GM18861 (cell line): ENCODE measurements at regions not wholly inside any gene's neighbourhood (a gene's known extent, or its start where the extent isn't known, plus 50 kb on each side); places are given as distances from the start of the nearest gene placed in this dataset.

ENCODE experiments used
- ATAC-seq: cut with Tn5 transposase; IDR thresholded peaks from one replicate; pipeline ENCODE4 v1.9.1; 2021; ENCODE audit not compliant: unreplicated experiment

DNA sequence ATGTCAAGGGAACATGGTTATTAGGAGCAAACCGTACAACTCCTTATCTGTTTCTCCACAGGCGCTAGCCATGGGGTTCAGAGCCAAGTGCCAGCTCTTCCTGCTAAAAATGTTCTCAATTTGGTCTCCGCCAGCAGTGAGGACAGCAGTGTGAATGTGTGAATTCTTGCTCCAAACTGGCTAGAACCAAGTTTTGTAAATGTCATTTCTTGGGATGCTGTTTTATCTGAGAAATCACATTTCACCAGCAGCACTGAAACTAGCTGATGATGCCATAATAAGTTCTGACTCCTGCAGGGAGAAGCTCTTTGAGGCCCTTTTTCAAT, 140.6 kb upstream of the LGALSL start:
- ATAC-seq, result no peak

DNA sequence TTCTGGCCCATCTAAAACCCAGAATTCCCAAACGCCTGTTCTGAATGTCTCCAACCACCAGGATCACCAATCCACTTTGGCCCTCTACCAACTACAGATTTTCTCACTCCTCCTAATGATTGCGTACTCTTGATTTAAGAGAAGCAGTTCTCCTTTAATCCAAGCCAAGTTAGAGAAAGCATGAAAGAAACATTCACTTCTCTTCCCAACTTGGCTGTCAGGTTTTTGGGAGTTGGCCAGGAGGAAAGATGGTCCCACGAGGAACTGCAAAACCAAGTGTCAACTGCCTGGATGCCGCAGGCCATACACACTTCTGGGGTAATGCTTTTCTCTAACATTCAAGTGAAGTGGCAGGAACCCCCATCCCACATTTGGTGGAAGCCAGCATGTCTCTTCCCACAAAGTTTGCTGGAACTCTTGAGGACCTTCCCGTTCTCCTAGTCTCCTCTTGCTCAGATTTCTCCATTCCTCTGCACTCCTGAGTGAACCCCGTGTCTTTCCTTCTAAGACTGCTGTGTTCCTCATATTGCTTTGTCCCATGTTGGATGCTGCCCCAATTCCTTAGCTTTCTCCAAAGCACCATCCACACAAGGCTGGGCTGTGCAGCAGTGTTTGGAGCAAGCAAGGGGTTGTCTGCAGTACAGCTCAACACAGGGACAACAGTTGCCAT, 138.5 kb upstream of the LGALSL start:
- ATAC-seq, result no peak

DNA sequence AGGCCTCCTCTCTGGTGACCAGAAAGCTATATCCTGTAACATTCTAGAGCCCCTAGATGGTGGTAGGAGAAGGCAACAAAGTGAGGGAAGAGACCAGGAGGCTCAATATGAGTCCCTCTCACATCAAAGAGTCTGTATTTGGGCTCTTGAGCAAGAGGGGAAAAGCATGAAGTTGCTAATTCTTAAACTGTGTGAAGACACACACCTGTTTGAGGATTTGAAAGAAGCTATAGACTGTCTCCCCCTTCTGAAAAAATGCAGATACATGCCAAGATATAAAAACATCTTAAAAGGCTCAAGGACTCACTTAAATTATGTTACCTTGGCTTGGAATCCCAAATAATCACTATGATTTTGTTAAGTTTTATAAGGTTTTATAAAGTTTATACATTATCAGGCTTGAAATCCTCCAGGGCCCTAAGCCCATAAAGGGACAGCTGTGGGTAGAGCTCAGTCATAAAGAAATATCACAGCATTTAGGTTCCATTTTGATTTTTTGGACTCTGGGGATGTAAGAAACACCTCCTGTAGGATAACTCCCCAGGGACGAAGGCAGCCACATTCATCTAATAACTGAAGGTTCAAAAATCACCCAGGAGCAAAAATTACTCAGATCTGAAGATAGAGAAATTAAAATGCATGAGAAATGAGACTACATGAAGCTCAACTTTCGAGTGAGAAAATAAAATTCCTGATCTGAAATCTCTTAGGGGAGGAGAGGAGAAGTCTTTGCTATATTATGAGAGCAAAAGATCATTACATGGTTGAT, 136.1 kb upstream of the LGALSL start:
- no peak for ATAC-seq

DNA sequence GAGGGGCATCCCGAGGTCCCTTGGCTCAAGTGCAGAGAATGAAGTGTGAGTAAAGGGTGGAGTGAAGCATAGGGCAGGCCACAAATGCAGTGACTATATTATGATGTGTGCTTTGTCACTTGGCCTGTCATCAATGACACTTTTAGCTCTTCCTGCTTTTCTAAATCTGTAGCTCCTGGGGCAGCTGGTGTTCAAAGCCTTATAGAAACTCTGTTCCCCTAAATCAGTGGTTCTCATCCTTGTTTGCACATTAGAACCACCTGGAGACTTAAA, 135.6 kb upstream of the LGALSL start:
- ATAC-seq, result no peak

DNA sequence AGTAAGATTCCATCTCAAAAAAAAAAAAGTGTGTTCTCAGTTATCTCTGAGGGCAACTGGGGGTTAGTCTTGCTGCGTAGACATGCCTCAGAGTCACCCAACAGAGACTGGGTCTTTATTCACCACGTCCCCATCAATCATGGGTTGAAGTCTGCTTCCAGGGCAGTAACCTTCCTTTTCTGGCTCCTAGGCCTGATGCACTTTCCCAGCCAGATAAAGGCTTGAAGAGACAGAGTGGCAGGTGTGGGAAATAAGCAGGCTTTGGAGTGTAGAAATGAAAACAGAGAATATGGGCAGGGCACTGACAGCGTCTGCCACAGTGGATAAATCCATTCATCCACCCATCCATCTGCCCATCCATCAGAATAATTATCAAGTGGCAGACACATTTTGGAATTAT, 134.1 kb upstream of the LGALSL start:
- ATAC-seq, result no peak

DNA sequence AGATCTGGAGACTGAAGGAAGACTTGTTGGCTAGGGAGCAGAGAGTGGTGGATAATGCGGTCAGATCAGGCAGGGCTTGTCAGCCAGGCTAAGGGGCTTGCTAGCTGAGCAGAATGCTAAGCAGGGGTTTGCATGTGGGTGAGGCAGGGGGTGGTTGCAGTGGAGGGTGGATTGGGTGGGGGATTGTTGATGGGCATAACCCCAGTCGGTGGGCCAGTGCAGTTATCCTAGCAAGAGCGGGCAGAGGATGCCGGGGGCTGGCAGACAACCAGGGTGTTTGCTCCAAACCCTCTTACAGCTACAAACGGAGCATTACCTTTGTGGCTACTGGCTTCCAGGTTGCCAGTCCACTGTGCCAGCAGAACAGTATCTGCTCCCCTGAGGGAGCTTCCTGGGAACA, 131.5 kb upstream of the LGALSL start:
- ATAC-seq, result no peak

DNA sequence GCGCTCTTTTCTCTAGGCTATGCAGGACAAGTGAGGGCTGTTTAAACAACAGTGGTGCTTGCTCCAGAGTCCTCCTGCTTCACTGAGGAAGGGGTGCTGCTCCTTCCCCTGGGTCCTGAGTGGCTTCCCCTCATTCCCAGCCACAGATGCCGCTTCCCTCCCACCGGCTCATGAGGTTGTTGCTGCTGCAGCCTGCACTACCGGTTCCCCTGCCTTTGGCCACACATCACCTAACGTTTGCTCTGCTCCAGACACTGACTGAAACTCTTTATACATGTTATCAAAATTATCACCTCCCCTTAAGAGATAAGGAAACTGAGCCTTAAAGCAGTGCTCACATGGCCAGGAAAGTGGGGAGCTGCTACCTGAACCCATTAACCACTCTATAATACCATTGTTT, 130.8 kb upstream of the LGALSL start:
- no peak for ATAC-seq

DNA sequence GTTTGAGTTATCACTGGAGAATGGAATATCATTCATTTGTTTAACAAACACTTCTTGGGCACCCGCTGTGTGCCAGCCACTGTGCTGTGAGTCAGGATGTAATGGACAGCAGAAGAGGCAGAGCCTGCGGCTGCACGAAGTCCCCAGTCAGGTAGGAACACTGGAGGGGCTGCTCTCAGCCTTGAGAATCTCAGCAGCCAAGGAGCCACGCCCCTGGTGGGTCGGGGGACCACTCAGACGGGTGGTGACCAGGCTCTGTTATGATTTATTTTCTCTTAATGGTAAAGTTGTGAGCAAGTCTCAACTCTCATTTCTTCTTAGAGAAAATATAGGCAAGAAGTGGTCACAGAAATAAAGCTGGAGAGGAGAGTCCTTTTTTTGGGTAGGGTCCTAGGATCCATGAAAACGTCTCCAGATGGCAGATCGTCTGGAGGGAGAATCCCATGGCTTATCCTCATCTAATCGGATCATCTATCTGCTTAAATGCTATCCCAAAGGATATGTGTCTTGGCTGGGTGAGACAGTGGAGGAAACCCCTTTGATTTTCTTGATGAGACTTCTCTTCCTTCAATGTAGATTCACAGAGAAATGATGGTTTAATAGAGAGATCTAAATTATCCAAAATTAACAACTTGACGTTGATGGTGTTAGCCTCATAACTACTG, 129.1 kb upstream of the LGALSL start:
- no peak for ATAC-seq

DNA sequence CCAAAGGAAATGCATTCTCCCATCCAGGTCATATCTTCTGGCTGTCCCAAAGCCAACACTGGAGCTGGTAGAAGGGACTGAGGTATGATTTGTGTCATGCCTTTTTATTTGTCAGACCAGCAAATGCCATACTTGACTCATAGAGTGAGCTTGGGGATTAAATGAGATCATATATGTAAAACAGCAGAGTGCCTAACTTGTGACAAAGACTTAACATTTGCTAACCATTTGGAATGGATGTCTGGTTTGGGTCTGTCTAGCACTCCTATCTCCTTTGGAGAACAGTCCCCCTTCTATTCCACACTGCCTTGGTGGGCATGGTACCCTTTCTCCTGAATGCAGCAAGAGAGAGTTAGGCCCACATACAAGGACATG, 128.5 kb upstream of the LGALSL start:
- ATAC-seq, result no peak

DNA sequence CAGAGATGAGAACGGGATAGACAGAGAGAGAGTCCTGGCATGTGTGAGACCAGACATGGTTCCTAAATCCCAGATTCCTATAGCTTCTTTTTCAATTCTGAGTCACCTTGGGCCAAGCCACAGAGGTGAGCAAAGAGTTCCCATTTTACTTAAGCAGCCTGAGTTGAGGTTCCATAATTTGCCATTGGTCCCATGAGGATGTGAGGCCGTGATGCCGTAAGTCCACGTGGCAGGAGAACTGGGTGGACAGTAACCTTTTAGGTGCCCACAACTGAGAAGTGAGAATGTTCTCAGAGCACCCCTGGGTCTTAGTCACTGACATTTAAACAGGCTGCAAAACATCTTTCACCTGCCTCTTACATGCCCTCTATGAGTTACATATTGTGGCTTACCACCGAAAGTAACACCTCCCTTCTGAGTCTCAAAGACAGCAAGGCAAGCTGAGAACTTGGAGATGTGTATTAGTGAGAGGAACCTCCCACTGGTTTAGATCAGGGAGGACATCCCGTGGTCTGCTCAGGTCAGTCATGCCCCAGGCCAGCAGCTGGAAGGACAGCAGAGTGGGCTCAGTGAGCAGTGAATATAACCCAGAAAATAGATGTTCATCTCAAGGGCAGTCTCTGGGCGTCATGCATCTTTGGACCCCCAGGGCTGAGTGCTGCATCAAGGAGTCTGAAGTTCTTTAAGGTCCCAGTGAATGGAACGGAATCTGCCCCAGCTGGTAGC, 127.9 kb upstream of the LGALSL start:
- peak; percentile 91 for ATAC-seq

DNA sequence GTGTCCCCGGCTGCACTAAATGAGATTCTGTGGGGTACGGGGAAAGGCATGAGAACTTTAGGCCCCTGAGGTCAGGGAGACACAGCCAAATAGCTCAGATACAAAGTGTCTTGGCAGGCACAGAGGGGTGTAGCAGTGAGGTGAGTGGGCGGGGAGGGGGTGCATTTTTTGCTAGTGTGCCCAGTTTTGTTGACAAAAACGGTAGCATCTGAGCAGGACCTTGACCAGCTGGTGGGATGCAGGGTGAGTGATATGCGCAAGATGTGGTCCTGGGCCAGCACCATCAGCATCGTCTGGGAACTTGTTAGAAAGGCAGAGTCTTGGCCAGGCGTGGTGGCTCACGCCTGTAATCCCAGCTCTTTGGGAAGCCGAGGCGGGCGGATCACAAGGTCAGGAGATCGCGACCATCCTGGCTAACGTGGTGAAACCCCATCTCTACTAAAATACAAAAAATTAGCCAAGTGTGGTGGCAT, 127.3 kb upstream of the LGALSL start:
- no peak for ATAC-seq

DNA sequence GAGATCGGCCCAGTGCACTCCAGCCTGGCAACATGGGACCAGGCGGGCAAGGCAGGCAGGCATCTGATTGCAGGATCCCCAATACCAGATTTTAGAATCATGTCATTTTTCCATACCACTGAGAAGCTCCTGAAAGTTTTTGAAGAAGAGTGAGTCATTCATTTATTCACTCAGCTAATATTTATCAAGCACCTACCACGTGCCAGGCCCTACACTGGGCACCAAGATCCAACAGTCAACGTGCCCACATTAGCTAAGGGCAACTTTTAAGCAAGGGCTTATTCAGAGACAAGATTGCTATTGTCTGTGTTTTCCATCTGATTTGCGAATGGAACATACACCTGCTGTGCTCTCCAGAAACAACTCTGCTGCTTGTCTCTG, 126.8 kb upstream of the LGALSL start:
- ATAC-seq, result no peak

DNA sequence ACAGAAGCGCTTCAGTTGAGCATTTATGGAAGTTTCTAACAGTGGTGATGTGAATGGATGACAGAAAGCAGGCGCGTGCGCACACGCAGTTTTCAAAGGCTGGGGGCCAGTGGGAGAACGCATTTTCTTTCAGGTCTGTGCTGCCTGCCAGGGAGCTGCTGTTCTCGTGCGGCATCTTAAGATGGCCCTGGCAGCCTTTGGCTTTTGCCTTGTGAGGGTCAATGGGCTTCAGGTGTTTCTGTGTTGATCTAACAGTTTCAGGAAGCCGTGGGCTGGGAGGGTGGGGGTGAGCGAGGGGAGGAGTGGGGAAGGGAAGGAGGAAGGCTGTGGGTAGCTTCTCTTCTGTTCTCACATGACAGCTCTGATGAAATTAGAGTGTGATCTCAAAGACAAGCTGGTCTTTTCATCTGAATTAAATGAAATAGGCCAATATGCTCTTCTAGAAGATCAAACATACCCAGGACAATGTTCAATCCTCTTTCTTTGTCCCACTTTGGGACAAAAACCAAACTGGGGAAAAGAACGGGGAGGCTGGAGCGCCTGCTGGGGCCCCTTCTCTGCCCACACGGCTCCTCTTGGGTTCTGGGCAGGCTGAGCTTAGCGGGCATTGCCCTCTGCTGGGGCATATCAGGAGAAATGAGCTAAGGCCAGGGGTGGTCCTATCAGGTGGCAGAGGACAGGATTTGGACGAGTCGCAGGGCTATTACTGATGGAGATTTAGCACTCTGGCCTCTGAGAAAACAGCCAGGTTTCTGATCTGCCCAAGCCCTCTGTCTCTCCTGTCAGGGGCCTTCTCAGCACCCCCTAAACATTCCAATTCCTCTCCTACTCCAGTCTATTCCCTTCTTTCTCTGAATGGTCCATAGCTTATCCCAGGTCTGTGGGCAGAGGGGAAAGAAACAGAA, 126.2 kb upstream of the LGALSL start:
- no peak for ATAC-seq

DNA sequence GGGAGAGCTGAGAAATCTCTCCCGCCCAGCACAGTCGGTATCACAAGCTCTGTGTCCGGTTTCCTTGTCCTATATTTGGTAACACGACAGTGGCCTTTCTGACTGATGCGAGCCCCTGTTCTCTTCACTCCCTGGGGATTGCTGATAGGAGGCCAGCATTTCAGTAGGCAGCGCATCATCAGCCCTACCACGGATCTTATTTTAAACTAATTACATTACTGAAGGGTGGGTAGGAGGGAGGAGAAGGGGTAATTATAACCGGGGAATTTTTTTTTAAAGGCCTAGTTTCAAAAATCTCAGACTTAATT, 125.6 kb upstream of the LGALSL start:
- ATAC-seq, result no peak

DNA sequence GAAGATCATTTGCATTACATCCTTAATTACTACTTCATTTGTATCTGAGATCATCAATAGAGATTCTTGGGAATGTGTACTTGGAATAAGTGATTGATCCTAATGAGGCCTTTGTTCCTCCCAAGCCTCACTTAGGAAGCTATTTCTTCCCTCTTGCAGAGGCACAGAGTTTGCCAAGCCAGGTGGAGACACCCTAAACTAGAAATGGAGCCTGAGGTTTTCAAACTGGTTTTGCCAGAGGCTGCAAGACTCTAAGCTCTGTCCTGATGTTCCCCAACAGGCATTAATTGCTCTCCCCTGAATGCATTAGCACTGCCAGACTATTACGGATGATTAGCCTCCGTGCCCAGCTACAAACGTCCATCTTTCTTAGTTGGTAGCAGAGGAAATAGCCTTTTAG, 125.2 kb upstream of the LGALSL start:
- no peak for ATAC-seq

DNA sequence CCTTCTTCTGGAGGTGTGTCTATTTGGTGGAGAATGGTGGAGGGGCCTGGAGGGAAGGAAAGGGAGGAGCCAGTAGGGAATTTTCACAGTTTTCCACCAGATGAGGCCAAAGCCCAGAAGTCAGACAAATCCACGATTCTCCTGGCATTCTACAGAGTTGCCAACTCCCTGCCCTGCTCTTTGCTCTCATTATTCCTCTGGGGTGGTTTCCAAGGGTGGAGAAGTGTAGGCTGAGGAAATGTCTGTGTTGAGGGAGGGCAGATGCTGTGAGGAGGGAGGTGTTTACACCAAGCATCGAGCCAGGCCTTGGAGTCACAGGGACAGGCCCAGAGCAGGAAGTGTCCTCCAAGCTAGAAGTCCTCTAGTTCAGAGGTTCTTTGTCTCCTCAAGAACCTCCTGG, 124.1 kb upstream of the LGALSL start:
- ATAC-seq, result no peak

DNA sequence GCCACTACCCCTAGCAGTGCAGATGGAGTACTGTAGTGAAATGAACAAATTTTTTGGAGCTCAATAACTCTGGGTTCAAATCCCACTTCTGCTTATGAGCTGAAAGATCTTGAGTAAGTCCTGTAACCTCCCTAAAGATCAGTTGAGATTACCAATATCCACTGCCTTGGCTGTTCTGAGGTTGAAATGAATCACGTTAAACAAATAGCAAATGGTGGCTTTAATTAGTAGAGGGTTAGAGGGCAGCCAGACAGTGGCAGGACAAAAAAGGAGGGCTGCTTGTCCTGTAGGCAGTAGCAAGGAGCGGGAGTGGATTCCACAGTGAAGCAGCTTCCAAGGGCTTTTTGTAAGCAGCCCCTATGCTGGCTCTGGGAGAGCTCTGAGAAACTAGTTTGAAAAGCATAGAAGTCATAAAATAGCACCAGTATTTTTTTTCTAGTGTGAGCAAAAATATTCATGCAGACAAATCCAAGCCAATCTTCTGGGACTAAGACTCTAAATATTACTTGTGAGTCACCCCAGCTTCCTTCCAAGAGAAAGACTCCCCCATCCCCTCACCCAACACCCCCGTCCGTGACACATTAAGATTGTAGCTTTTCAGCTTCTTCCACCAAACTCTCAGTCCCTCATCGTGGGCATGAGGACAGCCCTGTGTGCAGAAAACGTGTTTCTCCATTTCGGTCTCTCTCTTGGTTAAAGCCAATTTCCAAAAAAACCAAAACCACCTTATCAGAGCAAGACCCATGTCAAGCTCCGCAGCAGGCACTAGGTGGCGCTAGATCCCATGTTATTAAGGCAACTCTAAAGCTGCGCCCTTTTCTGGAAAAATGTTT, 123.5 kb upstream of the LGALSL start:
- ATAC-seq, result no peak

DNA sequence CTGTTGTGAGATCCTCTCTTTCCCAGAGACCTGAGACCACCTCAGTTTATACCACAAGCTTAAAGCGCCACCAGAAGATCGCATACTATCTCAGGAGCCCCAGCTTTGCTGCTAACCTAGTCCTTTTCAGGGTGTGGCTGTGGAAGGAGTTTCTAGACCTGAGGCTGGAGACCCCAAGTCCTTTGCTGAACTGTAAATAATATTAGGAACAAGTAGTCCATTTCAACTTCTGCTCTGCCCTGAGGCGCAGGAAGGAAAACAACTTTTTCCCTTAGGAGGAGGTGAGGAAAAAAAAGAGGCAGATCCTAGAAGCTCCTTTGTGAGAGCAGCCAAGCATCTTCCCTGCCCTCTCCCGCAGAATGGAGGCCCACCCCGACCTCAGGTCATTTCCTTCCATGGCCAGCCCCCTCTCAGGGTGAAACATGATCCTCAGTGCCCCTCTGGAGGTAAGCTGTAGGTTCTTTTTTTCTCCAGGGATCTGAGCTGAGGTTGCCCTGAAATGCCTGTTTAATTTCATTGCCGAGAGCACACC, 122.8 kb upstream of the LGALSL start:
- ATAC-seq, result no peak

DNA sequence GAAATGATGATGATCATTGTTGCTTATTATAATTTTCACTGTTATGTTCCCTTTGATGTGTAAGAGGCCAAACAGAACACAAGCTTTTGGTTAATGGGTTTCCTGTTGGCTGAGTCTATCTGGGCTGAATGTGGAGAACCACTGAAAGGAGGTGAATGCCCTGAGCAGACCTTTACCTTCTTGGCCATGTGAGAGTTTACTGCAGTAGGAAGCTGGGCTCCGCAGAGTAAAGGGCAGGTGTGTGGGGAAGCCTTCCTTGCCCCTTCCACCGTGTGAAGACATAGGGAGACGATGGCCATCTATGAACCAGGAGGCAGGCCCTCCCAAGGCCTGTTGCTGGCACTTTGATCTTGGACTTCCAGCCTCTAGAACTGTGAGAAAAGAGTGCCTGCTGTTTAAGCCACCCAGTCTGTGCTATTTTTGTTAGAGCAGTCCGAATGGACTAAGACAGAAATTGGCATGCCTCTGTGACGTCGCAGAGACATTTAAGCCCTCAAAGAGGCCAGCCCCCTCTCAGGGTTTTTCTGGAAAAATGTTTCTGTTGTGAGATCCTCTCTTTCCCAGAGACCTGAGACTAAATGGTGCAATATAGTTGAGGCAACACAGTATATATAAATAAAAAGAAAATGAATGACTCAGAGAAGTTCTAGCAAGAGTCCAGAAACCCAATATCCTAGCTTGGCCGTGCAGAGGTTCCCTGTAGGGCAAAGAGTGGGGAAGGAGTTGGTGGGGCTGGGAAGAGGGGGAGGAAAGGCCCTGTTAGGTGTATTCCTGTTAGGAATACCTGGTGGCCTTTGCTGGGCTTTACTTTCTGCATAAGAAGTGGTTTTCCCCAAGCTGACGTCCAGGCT, 121.9 kb upstream of the LGALSL start:
- ATAC-seq, result no peak
